GM21717 (cell line): ENCODE measurements at regions not wholly inside any gene's neighbourhood (a gene's known extent, or its start where the extent isn't known, plus 50 kb on each side); places are given as distances from the start of the nearest gene placed in this dataset.

Source experiments
- ATAC-seq: cut with Tn5 transposase; IDR thresholded peaks from one replicate; pipeline ENCODE4 v1.9.1; 2021; ENCODE audit warnings: mild to moderate bottlenecking, moderate library complexity; ENCODE audit not compliant: unreplicated experiment

GRCh38 chr3:162170581-162170980, 674.0 kb downstream of the OTOL1 start:
- no peak for ATAC-seq

- no peak for ATAC-seq
Measured at GRCh38 chr3:162171970-162172369, 675.4 kb downstream of the OTOL1 start.

GRCh38 chr3:162175145-162175544, 678.5 kb downstream of the OTOL1 start:
- no peak for ATAC-seq

- ATAC-seq, result no peak
Measured at GRCh38 chr3:162175878-162176277, 679.3 kb downstream of the OTOL1 start.

DNA sequence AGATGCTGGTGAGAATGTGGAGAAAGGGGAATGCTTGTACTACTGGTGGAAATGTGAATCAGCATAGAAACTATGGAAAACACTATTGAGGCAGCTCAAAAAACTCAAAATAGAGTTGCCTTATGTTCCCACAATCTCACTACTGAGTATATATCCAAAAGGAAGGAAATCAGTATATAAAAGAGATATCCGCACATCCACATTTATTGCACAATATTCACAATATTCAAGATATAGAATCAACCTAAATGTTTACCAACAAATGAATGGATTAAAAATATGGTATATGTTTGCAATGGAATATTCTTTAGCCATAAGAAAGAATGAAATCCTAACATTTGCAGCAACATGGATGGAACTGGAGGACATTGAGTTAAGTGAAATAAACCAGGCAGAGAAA, 686.8 kb downstream of the OTOL1 start:
- no peak for ATAC-seq

DNA sequence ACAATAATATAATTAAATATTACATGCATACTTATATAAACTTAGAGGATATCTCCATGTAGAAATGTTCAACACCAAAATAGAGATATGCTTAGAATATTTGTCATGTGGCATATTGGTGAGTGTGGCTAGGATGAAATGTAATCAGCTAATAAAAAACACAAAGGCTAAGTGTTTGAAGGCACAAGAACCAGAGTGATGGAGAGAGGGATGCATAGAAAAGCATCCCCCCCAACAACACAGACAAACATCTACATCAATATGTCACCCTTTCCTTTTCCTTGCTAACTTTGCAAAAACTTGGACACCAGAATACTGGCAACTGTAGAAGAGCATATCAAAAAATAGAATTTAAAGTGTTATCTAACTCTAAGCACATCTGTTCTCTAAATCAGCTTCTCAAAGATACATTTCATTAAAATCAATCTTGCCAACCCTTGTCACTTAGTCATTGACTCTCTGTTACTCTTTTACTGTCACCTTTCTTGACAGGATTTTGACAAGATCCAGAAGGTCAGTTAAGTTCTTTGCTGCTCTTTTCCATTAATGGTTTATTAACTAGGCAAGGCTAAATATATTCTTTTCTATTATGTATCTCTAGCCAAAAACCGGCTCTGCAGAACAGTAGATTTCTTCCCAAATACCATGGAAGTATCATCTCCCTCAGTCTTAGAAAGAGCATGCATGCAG, 695.9 kb downstream of the OTOL1 start:
- ATAC-seq, result no peak

GRCh38 chr3:162193148-162194095, 696.8 kb downstream of the OTOL1 start:
- no peak for ATAC-seq

GRCh38 chr3:162195147-162195546, 698.5 kb downstream of the OTOL1 start:
- ATAC-seq, result no peak

DNA sequence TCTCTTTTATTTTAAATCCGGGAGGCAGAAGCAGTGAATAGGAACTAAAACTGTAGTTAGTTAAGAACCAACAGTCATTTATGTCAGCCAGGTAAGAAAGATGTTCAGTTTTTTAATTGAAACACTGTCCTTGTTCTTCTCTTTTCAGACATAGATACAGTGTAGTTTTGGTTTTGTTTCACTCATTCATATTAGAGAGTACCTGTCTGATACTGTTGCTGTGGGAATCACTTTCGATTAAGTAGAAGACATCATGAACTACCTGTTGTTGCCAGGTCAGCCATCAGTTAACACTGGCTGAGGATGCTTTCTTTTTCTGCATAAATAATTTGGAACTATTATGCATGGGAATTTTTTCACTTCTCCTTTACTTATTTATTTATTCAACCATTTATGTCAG, 700.4 kb downstream of the OTOL1 start:
- ATAC-seq, result no peak

- ATAC-seq, result no peak
Measured at GRCh38 chr3:162200836-162201235, 704.2 kb downstream of the OTOL1 start.

- no peak for ATAC-seq
Measured at GRCh38 chr3:162206648-162207047, 710.0 kb downstream of the OTOL1 start.

DNA sequence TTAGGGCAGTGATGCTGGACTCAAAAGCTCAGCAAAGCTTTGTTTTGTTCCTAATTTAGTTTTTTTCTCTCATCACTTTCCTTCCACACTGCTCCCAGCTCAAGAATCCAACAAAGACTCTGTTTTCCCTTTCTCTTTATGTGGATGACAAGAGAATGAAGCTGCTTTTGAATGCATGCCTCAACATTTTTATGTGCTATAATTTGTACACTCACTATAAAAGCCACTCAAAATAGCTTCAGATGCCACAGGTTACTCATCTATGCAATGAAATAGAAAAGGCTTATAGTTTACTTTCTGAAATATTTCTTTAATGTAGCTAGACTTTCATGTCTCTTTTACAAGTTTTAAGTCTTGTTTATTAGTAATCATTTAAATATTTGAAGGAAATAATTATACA, 714.9 kb downstream of the OTOL1 start:
- ATAC-seq, result no peak

- ATAC-seq, result no peak
Measured at GRCh38 chr3:162213196-162213595, 716.6 kb downstream of the OTOL1 start.

GRCh38 chr3:162213956-162214355, 717.3 kb downstream of the OTOL1 start:
- no peak for ATAC-seq

- ATAC-seq, result no peak
Measured at GRCh38 chr3:162217647-162218046, 721.0 kb downstream of the OTOL1 start.

GRCh38 chr3:162218479-162218878, 721.9 kb downstream of the OTOL1 start:
- ATAC-seq, result no peak

DNA sequence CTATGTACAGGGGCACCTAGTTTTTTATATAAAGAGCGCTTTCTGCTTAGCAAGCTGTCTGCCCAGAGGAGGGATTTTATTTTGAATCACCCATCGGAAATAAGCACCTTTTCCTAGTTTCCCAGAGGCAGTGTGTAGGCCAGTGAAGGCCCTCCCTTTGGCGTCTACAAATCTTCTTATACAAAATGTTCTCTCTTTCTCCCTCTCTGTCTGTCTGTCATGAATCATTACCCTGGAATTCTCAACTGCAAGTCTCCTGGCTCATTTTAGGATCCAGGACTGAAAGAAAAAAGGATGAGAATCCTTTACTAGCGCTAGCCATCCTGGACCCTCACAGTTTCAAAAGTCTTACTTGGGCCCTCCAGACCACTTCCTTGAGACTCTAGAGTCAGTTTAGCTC, 728.1 kb downstream of the OTOL1 start:
- no peak for ATAC-seq

- ATAC-seq, result no peak
Measured at GRCh38 chr3:162236949-162237348, 740.3 kb downstream of the OTOL1 start.

DNA sequence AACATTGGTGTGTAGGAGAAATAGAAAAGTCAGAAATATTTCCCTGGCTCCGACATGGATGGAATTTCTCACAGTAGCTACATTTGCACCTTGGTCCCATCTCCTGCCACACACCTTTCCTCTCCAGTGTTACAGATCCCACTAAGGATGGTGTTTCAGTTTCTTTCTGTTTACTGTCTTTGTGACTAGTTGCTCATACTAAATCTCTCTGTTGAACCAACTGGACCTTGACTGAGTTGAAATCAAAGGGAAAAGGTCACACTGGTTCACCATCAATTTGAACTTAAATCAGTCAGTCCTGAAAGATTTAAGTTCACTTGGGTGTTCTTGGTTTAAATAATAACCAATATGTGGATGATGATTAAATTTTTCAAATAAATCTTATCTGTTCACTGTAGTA, 754.2 kb downstream of the OTOL1 start:
- no peak for ATAC-seq

- no peak for ATAC-seq
Measured at GRCh38 chr3:162262129-162262528, 765.5 kb downstream of the OTOL1 start.

- no peak for ATAC-seq
Measured at GRCh38 chr3:162263596-162263995, 767.0 kb downstream of the OTOL1 start.
